Fibroblast of lung (primary cell): ENCODE measurements at regions not wholly inside any gene's neighbourhood (a gene's known extent, or its start where the extent isn't known, plus 50 kb on each side); places are given as distances from the start of the nearest gene placed in this dataset.
A peak's percentile ranks its signal among the peaks of the same experiment; 100 is the strongest.

Experiments
- DNase-seq, 2 donors: peaks; one replicate each; pipeline versions ENCODE4 v3.0.0 to v3.0.0-alpha.2; 2010; ENCODE audit warnings: low read depth in 2 of 2
- H2AFZ ChIP-seq: 2 replicates; pipeline ENCODE4 v1.5.1; 2012; ENCODE audit warnings: low read length, control low read depth, inconsistent platforms
- H3K27ac ChIP-seq: 2 replicates; pipeline ENCODE4 v1.5.1; 2011; ENCODE audit warnings: low read length, control low read depth; ENCODE audit not compliant: insufficient read depth
- H3K27me3 ChIP-seq: 2 replicates; pipeline ENCODE4 v1.5.1; 2011; ENCODE audit warnings: mild to moderate bottlenecking, low read length; ENCODE audit not compliant: control insufficient read depth, insufficient read depth
- H3K36me3 ChIP-seq: 2 replicates; pipeline ENCODE4 v1.5.1; 2011; ENCODE audit warnings: low read length; ENCODE audit not compliant: control insufficient read depth, insufficient read depth
- H3K4me1 ChIP-seq: 2 replicates; pipeline ENCODE4 v1.5.1; 2011; ENCODE audit warnings: low read length; ENCODE audit not compliant: control insufficient read depth, insufficient read depth; ENCODE audit errors: extremely low read depth
- H3K4me2 ChIP-seq: 2 replicates; pipeline ENCODE4 v1.5.1; 2011; ENCODE audit warnings: low read length, control low read depth; ENCODE audit not compliant: insufficient read depth; ENCODE audit errors: extremely low read depth
- H3K4me3 ChIP-seq, 4 experiments: fragments of 200-600 bp in 1 of 4; sonication (generic) in 1 of 4; replicated peaks in 1 of 4; 2 replicates each; pipeline ENCODE4 v1.5.1; 2011 to 2016; ENCODE audit warnings: low read length in 4 of 4, low read depth in 3 of 4, mild to moderate bottlenecking in 3 of 4, control low read depth in 2 of 4, inconsistent platforms in 1 of 4, mixed read lengths in 1 of 4; ENCODE audit not compliant: insufficient read depth in 1 of 4; ENCODE audit errors: control extremely low read depth in 1 of 4
- H3K79me2 ChIP-seq: 2 replicates; pipeline ENCODE4 v1.5.1; 2012; ENCODE audit warnings: mild to moderate bottlenecking, low read length, inconsistent platforms; ENCODE audit not compliant: control insufficient read depth, insufficient read depth
- H3K9ac ChIP-seq: 2 replicates; pipeline ENCODE4 v1.5.1; 2011; ENCODE audit warnings: mild to moderate bottlenecking, low read length, control low read depth; ENCODE audit not compliant: insufficient read depth
- H3K9me3 ChIP-seq: 2 replicates; pipeline ENCODE4 v1.5.1; 2012; ENCODE audit warnings: low read depth, low read length; ENCODE audit not compliant: control insufficient read depth, insufficient read depth
- H4K20me1 ChIP-seq: 2 replicates; pipeline ENCODE4 v1.5.1; 2011; ENCODE audit warnings: low read length; ENCODE audit not compliant: control insufficient read depth, insufficient read depth; ENCODE audit errors: extremely low read depth
- EZH2 ChIP-seq: IDR thresholded peaks from 2 replicates; pipeline ENCODE4 v1.5.1; 2012; ENCODE audit warnings: low read length, control low read depth, mild to moderate bottlenecking; ENCODE audit errors: missing control alignments
- TF ChIP-seq, protein P1 (sequence below), 2 donors: IDR thresholded peaks in 1 of 2; conservative IDR thresholded peaks in 1 of 2; 1 replicate in 1 of 2; 2 replicates in 1 of 2; pipeline ENCODE4 v1.5.1; 2011 to 2012; ENCODE audit warnings: low read length in 2 of 2, control low read depth in 1 of 2, inconsistent platforms in 1 of 2, low read depth in 1 of 2, mild to moderate bottlenecking in 1 of 2

GRCh38 chr13:83752141-83752540 is 130.1 kb downstream of the SLITRK1 start:
- Histone ChIP-seq H3K4me3 (no peak overlapping the region), H3K9ac (no peak overlapping the region), H2AFZ (no peak overlapping the region), H3K4me1 (no peaks in the 10 kb centered on the region), H4K20me1 (no peaks in the 10 kb centered on the region), H3K9me3 (no peaks in the 10 kb centered on the region), H3K79me2 (no peaks in the 10 kb centered on the region), H3K27ac (no peak overlapping the region), H3K4me2 (no peak overlapping the region), H3K27me3 (no peaks in the 10 kb centered on the region), H3K36me3 (no peaks in the 10 kb centered on the region)
- TF ChIP-seq EZH2: no peak
- TF ChIP-seq, protein P1, sequence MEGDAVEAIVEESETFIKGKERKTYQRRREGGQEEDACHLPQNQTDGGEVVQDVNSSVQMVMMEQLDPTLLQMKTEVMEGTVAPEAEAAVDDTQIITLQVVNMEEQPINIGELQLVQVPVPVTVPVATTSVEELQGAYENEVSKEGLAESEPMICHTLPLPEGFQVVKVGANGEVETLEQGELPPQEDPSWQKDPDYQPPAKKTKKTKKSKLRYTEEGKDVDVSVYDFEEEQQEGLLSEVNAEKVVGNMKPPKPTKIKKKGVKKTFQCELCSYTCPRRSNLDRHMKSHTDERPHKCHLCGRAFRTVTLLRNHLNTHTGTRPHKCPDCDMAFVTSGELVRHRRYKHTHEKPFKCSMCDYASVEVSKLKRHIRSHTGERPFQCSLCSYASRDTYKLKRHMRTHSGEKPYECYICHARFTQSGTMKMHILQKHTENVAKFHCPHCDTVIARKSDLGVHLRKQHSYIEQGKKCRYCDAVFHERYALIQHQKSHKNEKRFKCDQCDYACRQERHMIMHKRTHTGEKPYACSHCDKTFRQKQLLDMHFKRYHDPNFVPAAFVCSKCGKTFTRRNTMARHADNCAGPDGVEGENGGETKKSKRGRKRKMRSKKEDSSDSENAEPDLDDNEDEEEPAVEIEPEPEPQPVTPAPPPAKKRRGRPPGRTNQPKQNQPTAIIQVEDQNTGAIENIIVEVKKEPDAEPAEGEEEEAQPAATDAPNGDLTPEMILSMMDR (conservative IDR thresholded peaks at IDR 0.05 in 1 of 2, IDR thresholded peaks at IDR 0.05 in 1 of 2; ENCODE audit: low read depth in 1 of 2, low read length in 2 of 2): no peak
- peak; percentile 5 to 73 for DNase-seq

DNA sequence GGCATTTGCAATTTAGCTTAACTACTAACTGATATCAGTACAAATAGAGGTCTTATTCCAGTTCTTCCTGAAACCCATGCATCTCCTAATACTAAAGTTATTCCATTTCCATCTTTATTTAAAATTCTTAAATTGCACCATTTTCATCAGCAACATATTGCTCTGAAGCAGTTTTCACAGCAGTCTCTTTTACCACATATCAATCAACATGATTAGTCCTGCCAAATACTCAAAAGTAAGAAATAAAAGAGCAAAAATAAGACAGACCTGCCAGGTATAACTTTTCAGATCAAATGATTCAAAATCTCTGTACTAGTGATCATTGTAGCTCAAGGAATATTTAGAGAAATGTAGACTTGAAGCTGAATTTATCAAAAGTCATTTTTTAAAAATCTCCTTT is 141.7 kb downstream of the SLITRK1 start:
- H3K79me2 ChIP-seq: no peaks in the 10 kb centered on the region
- H3K36me3 ChIP-seq: no peaks in the 10 kb centered on the region
- DNase-seq: no peak
- no peaks in the 10 kb centered on the region for H3K4me1 ChIP-seq
- no peaks in the 10 kb centered on the region for H3K27me3 ChIP-seq
- H3K9me3 ChIP-seq: no peaks in the 10 kb centered on the region
- H4K20me1 ChIP-seq: no peaks in the 10 kb centered on the region
- H3K9ac ChIP-seq: no peak overlapping the region
- H3K27ac ChIP-seq: no peak overlapping the region
- H3K4me3 ChIP-seq: no peak overlapping the region
- no peak overlapping the region for H3K4me2 ChIP-seq
- TF ChIP-seq, protein P1 (conservative IDR thresholded peaks at IDR 0.05 in 1 of 2, IDR thresholded peaks at IDR 0.05 in 1 of 2; ENCODE audit: low read depth in 1 of 2, low read length in 2 of 2): no peak
- no peak for TF ChIP-seq EZH2
- no peak overlapping the region for H2AFZ ChIP-seq

- Histone ChIP-seq H3K4me3 (no peak overlapping the region), H3K27ac (no peak overlapping the region), H3K4me1 (no peaks in the 10 kb centered on the region), H4K20me1 (no peaks in the 10 kb centered on the region), H3K9me3 (no peaks in the 10 kb centered on the region), H3K4me2 (no peak overlapping the region), H3K36me3 (no peaks in the 10 kb centered on the region), H3K27me3 (no peaks in the 10 kb centered on the region), H3K79me2 (no peaks in the 10 kb centered on the region), H3K9ac (no peak overlapping the region), H2AFZ (no peak overlapping the region)
- no peak for DNase-seq
- TF ChIP-seq EZH2: no peak
- TF ChIP-seq, protein P1 (conservative IDR thresholded peaks at IDR 0.05 in 1 of 2, IDR thresholded peaks at IDR 0.05 in 1 of 2; ENCODE audit: low read depth in 1 of 2, low read length in 2 of 2): no peak
These were observed 143.9 kb downstream of the SLITRK1 start for GRCh38 chr13:83738407-83738806.
